ENCODE measurements at regions not wholly inside any gene's neighbourhood (a gene's known extent, or its start where the extent isn't known, plus 50 kb on each side); places are given as distances from the start of the nearest gene placed in this dataset.

- TF ChIP-seq CHD4 (IDR thresholded peaks at IDR 0.05; ENCODE audit: insufficient read depth, insufficient replicate concordance, low read depth, low read length, poor library complexity, severe bottlenecking) = no peak
- no peak for TF ChIP-seq KLF1 (tag; IDR thresholded peaks at IDR 0.05)
- TF ChIP-seq MEIS2 (IDR thresholded peaks at IDR 0.05; ENCODE audit: partially characterized antibody) = no peak
These were observed 139.2 kb upstream of the SOX21 start for GRCh38 chr13:94851576-94851975.

Data from K562 (cell line).